HepG2 (cell line): ENCODE measurements at regions not wholly inside any gene's neighbourhood (a gene's known extent, or its start where the extent isn't known, plus 50 kb on each side); places are given as distances from the start of the nearest gene placed in this dataset.

Experiments
- CEBPG ChIP-seq: IDR thresholded peaks from 2 replicates; pipeline ENCODE4 v1.6.1; 2016
- CHCHD3 ChIP-seq: sonication (generic); formaldehyde crosslinking; IDR thresholded peaks from 2 replicates; pipeline ENCODE4 v1.8.0; 2022; ENCODE audit warnings: mild to moderate bottlenecking, missing genetic modification reagents, moderate library complexity
- FOSL1 ChIP-seq: sonication (generic); formaldehyde crosslinking; IDR thresholded peaks from 2 replicates; pipeline ENCODE4 v1.9.0; 2021; ENCODE audit warnings: missing genetic modification reagents, borderline replicate concordance
- NR2F6 ChIP-seq, 2 experiments: IDR thresholded peaks; 2 replicates each; pipeline ENCODE4 v1.6.1; 2016; ENCODE audit warnings: antibody characterized with exemption in 1 of 2, mild to moderate bottlenecking in 1 of 2
- SOX5 ChIP-seq: IDR thresholded peaks from 2 replicates; pipeline ENCODE4 v1.6.1; 2016; ENCODE audit warnings: borderline replicate concordance
- TAF1 ChIP-seq: sonication (generic); formaldehyde crosslinking; IDR thresholded peaks from 2 replicates; pipeline ENCODE4 v1.4.0; 2020; ENCODE audit warnings: missing genetic modification reagents
- TBX2 ChIP-seq: sonication (generic); formaldehyde crosslinking; IDR thresholded peaks from 2 replicates; pipeline ENCODE4 v1.5.0; 2020; ENCODE audit warnings: missing genetic modification reagents, mild to moderate bottlenecking, borderline replicate concordance
- TF ChIP-seq, protein P1 (sequence below): sonication (generic); formaldehyde crosslinking; IDR thresholded peaks from 2 replicates; pipeline ENCODE4 v1.5.0; 2020; ENCODE audit warnings: mild to moderate bottlenecking, missing genetic modification reagents, moderate library complexity

DNA sequence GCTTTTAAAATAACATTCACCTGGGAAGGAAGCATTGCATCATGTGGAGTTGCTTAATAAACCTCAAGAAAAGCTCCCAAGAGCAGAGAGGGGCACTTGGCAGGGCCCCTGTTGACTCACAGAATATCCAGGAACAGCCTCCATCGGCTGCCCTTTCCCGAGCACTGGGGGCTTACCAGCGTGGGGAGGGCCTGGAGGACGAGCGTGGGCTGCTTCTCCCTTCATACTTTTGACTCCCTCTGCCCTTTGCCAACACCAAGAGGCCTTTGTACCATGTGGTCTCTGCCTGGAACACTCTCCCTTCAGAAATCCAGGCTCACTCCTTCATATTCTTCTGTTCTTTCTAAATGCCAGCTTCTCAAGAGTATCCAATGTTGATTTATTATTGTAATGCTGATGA lies 492.1 kb upstream of the TMEM132C start:
- TF ChIP-seq TAF1 (CRISPR knock-in tag), result no peak
- TF ChIP-seq, protein P1, sequence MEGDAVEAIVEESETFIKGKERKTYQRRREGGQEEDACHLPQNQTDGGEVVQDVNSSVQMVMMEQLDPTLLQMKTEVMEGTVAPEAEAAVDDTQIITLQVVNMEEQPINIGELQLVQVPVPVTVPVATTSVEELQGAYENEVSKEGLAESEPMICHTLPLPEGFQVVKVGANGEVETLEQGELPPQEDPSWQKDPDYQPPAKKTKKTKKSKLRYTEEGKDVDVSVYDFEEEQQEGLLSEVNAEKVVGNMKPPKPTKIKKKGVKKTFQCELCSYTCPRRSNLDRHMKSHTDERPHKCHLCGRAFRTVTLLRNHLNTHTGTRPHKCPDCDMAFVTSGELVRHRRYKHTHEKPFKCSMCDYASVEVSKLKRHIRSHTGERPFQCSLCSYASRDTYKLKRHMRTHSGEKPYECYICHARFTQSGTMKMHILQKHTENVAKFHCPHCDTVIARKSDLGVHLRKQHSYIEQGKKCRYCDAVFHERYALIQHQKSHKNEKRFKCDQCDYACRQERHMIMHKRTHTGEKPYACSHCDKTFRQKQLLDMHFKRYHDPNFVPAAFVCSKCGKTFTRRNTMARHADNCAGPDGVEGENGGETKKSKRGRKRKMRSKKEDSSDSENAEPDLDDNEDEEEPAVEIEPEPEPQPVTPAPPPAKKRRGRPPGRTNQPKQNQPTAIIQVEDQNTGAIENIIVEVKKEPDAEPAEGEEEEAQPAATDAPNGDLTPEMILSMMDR (CRISPR knock-in tag), result no peak
- TF ChIP-seq CEBPG (CRISPR knock-in tag), result no peak
- no peak for TF ChIP-seq NR2F6 (IDR thresholded peaks at IDR 0.05)
- no peak for TF ChIP-seq NR2F6 (CRISPR knock-in tag; IDR thresholded peaks at IDR 0.05)
- no peak for TF ChIP-seq SOX5 (CRISPR knock-in tag)
- no peak for TF ChIP-seq CHCHD3 (CRISPR knock-in tag)
- TF ChIP-seq TBX2 (CRISPR knock-in tag), result no peak
- TF ChIP-seq FOSL1 (CRISPR knock-in tag), result no peak
